Stimulated activated CD4-positive, alpha-beta T cell treated with anti-CD3 and anti-CD28 coated beads, TNF-alpha, amount 100 ng/mL, for 24 hours (primary cell): ENCODE measurements at regions not wholly inside any gene's neighbourhood (a gene's known extent, or its start where the extent isn't known, plus 50 kb on each side); places are given as distances from the start of the nearest gene placed in this dataset.
A peak's percentile ranks its signal among the peaks of the same experiment; 100 is the strongest.

Source experiments
- DNase-seq, 3 experiments: peaks; one replicate each; pipeline ENCODE4 v3.0.0-alpha.2; 2020; ENCODE audit warnings: low read depth in 3 of 3

GRCh38 chr2:203812294-203813221, 55.0 kb upstream of the CTLA4 start:
- no peak for DNase-seq

GRCh38 chr2:203813684-203814083, 53.9 kb upstream of the CTLA4 start:
- no peak for DNase-seq

GRCh38 chr2:203814661-203815540, 52.7 kb upstream of the CTLA4 start:
- DNase-seq, result peak in 2 of 3 experiments; percentile 35 to 51

GRCh38 chr2:203815541-203815898, 52.1 kb upstream of the CTLA4 start:
- DNase-seq, result no peak

GRCh38 chr2:203817147-203817546, 50.4 kb upstream of the CTLA4 start:
- no peak for DNase-seq
